ENCODE measurements at regions not wholly inside any gene's neighbourhood (a gene's known extent, or its start where the extent isn't known, plus 50 kb on each side); places are given as distances from the start of the nearest gene placed in this dataset.

- no peak for DNase-seq
- no peak for TF ChIP-seq CTCF (IDR thresholded peaks at IDR 0.05)
- Histone ChIP-seq H2AFZ (ENCODE audit: insufficient read depth, low read depth, low read length, poor library complexity, severe bottlenecking) (no peak overlapping the region), H3K36me3 (replicated peaks in 1 of 2; ENCODE audit: control insufficient read depth in 1 of 2, insufficient read depth in 2 of 2, low read length in 2 of 2) (no peaks in the 10 kb centered on the region), H3K27me3 (ENCODE audit: control insufficient read depth in 2 of 2, insufficient read depth in 2 of 2, low read length in 2 of 2) (no peaks in the 10 kb centered on the region), H3K4me1 (ENCODE audit: control insufficient read depth in 1 of 2, insufficient read depth in 2 of 2, low read length in 2 of 2) (peaks cover 10 to 11% of the 10 kb centered on the region in 2 donors), H4K20me1 (ENCODE audit: insufficient read depth, low read length) (no peaks in the 10 kb centered on the region), H3K4me3 (replicated peaks in 1 of 3; ENCODE audit: low read depth in 2 of 3, low read length in 3 of 3) (no peak overlapping the region), H3K27ac (ENCODE audit: low read depth in 1 of 2, low read length in 2 of 2) (no peak overlapping the region), H3K79me2 (ENCODE audit: insufficient read depth, low read length) (no peaks in the 10 kb centered on the region), H3K9ac (ENCODE audit: insufficient read depth, low read length, poor library complexity, severe bottlenecking) (no peak overlapping the region), H3K9me3 (replicated peaks in 1 of 2; ENCODE audit: control insufficient read depth in 1 of 2, insufficient read depth in 1 of 2, low read length in 2 of 2) (no peaks in the 10 kb centered on the region), H3K4me2 (replicated peaks; ENCODE audit: extremely low read depth, low read length, poor library complexity, severe bottlenecking) (no peak overlapping the region)
- Mint-ChIP-seq H3K4me1 (peaks cover 16% of the 10 kb centered on the region), H3K4me3 (no peak overlapping the region), H3K36me3 (no peaks in the 10 kb centered on the region), H3K27ac (peak overlapping the region in 3 of 7 donors; percentile 3 to 38 (median 18)), H3K9me3 (peaks cover 0 to 5% (median 0%) of the 10 kb centered on the region in 7 donors), H3K27me3 (ENCODE audit: low read depth in 3 of 3) (peaks cover 2 to 9% (median 2%) of the 10 kb centered on the region in 3 donors)
- WGBS (ENCODE audit: insufficient coverage): 68% methylated on average over 9 of the region's 11 CpGs
- intact Hi-C loops (cut with micrococcal nuclease): no loop called here
Measured at GRCh38 chr4:183763990-183764754, 105.1 kb downstream of the TRAPPC11 start.

GRCh38 chr4:183765251-183765911 lies 106.3 kb downstream of the TRAPPC11 start:
- peak in 2 of 3 donors; percentile 4 to 26 for DNase-seq
- Mint-ChIP-seq H3K4me3 (peak overlapping the region; percentile 55 to 84), H3K27ac (peak overlapping the region in 2 of 7 donors; percentile 37 to 71), H3K4me1 (peaks cover 16% of the 10 kb centered on the region), H3K9me3 (peaks cover 0 to 5% (median 0%) of the 10 kb centered on the region in 7 donors), H3K36me3 (no peaks in the 10 kb centered on the region), H3K27me3 (ENCODE audit: low read depth in 3 of 3) (peaks cover 0 to 9% (median 2%) of the 10 kb centered on the region in 3 donors)
- WGBS (ENCODE audit: insufficient coverage): 31% methylated on average over 13 of the region's 18 CpGs
- H3K27ac ChIP-seq (ENCODE audit: low read depth in 1 of 2, low read length in 2 of 2): no peak overlapping the region
- H3K9me3 ChIP-seq (replicated peaks in 1 of 2; ENCODE audit: control insufficient read depth in 1 of 2, insufficient read depth in 1 of 2, low read length in 2 of 2): no peaks in the 10 kb centered on the region
- no peak for TF ChIP-seq CTCF (IDR thresholded peaks at IDR 0.05)
- intact Hi-C loops (cut with micrococcal nuclease): no loop called here
- H3K4me1 ChIP-seq (ENCODE audit: control insufficient read depth in 1 of 2, insufficient read depth in 2 of 2, low read length in 2 of 2): peaks cover 10 to 11% of the 10 kb centered on the region in 2 donors
- no peaks in the 10 kb centered on the region for H3K36me3 ChIP-seq (replicated peaks in 1 of 2; ENCODE audit: control insufficient read depth in 1 of 2, insufficient read depth in 2 of 2, low read length in 2 of 2)
- H3K9ac ChIP-seq (ENCODE audit: insufficient read depth, low read length, poor library complexity, severe bottlenecking): no peak overlapping the region
- peak overlapping the region; percentile 20 for H3K4me2 ChIP-seq (replicated peaks; ENCODE audit: extremely low read depth, low read length, poor library complexity, severe bottlenecking)
- H4K20me1 ChIP-seq (ENCODE audit: insufficient read depth, low read length): no peaks in the 10 kb centered on the region
- no peaks in the 10 kb centered on the region for H3K27me3 ChIP-seq (ENCODE audit: control insufficient read depth in 2 of 2, insufficient read depth in 2 of 2, low read length in 2 of 2)
- H3K4me3 ChIP-seq (replicated peaks in 1 of 3; ENCODE audit: low read depth in 2 of 3, low read length in 3 of 3): peak overlapping the region in 1 of 3 experiments; percentile 30
- H2AFZ ChIP-seq (ENCODE audit: insufficient read depth, low read depth, low read length, poor library complexity, severe bottlenecking): peak overlapping the region; percentile 32
- H3K79me2 ChIP-seq (ENCODE audit: insufficient read depth, low read length): no peaks in the 10 kb centered on the region
